ENCODE measurements at regions not wholly inside any gene's neighbourhood (a gene's known extent, or its start where the extent isn't known, plus 50 kb on each side); places are given as distances from the start of the nearest gene placed in this dataset.
"Not testable (repeated sequence)": the region's sequence is repeated elsewhere in the genome, so short reads cannot be mapped to it uniquely, and the experiment has no call there.

DNA sequence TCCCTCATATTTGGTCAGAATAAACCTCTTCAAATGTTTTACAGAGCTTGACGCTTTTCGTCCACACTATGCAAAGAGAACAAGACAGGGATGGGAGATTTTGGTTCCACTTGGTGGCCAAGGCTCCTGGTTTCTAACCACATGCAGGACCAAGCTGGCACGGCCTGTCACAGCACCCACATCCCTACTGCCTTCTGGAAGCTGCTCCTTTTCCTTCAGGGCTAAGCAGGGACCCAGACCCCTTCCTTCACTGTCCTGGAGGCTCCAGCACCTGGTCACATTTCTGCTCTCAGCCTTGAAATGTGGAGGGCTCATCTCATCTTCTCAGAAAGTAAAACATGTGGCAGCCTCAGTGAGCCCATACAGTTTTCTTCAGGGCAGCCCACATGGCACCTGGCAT, 50.4 kb upstream of the ARHGEF7 start:
- DNase-seq (ENCODE audit: low read depth in 2 of 2), result no peak

DNA sequence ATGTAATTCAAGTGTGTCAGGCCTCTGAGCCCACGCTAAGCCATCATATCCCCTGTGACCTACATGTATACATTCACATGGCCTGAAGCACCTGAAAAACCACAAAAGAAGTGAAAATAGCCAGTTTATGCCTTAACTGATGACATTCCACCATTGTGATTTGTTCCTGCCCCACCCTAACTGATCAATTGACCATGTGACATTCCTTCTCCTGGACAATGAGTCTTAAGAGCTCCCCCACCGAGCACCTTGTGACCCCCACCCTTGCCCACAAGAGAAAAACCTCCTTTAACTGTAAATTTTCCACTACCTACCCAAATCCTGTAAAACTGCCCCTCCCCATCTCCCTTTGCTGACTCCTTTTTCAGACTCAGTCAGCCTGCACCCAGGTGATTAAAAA, 52.1 kb upstream of the ARHGEF7 start:
- no peak for DNase-seq (ENCODE audit: low read depth in 2 of 2)

DNA sequence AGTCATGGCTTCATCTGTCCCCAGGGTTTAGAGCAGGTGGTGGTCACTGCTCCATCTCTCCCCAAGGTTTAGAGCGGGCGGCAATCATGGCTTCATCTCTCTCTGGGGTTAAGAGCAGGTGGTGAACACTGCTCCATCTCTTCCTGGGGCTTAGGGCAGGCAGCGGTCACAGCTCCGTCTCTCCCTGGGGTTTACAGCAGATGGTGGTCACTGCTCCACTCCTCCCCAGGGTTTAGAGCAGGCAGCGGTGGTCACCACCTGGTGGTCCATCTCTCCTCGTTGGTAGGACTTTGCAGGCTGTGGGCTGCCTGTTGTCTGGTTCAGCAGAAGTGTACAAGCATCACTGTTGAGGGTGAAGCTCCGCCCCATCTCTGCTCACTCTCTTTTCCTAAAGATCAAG, 52.8 kb upstream of the ARHGEF7 start:
- no peak for DNase-seq (ENCODE audit: low read depth in 2 of 2)

DNA sequence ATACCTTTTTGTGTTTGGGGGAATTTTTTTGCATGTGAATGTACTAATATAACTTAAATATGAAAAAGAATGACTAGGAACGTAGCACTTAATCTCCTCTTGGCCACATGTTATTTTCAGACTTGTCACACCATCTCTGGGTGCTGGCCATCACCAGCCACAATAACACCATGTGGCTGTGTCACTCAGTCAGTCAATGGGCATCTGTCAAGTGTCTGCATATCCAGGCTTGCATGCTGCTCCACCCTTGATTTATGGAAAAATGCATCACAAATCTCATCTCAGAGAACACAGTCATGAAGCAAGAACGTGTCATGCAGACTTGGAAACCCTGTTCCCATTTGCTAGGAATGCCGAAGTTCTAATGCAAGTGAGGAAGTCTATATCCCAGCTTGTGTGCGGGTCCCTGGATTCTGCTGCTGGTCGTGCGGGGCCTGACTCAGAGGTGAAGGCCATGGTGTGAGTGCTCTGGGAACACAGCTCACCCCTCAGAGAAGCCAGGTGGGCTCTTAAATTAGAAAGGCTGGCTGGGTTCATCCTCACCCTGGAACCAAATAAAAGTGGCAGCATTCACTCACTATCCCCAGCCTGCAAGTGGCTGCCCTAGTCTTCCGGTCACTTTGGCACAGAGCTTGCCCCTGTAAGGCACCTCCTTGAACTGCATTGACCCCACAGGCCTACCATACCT, 53.6 kb upstream of the ARHGEF7 start:
- DNase-seq (ENCODE audit: low read depth in 2 of 2), result no peak

DNA sequence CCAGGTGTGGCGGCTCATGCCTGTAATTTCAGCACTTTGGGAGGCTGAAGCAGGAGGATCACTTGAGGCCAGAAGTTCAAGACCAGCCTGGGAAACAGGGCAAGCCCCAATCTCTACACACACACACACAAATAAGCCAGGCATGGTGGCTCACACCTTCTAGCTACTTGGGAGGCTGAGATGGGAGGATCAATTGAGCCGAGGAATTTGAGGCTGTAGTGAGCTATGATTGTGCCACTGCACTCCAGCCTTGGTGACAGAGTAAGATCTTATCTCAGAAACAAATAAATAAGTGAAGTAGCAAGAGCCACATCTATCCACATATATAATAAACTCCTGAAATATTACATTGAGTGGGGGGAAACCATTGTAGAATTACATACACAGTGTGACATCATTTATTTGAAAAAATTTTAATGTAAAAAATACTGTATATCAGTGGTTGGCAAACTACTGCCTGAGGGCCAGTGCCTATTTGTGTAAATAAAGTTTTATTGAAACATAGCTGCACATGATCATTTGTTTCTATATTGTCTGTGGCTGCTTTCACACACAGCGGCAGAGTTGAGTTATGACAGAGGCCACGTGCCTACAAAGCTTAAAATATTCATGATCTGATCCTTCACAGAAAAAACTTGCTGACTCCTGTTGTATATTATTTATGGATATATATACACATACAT, 54.7 kb upstream of the ARHGEF7 start:
- no peak for DNase-seq (ENCODE audit: low read depth in 2 of 2)

DNA sequence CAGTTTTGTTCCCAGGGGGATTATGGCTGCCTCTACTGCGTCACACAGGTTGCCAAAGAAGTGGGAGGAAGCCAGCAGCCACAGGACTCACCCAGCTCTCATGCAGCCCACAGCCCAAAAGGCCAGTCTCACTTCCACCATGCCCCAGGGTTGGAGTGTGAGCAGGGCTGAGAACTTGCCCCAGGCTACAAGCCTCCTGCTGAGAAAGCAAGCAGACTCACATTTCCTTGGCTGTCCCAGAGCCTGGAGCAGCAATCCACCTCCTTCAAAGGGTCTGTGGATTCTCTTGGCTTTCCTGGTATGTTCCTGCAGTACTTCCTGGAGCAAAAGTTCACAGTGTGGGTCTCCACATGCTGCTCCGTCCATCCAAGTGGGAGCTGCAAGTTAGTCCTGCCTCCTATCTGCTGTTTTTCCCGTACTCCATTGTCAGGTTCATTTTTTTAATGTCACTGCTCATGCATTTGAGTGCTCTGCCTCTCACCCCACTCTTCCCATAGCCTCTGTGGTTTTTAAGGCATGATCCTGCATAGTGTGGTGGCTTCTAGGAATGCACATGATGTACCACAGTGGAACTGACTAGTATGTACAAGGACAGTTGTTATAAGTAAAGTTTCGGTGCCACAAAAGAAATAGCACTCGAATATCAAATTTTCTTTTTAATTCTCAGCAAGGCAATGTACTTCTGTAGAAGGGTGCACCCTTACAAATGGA, 56.2 kb upstream of the ARHGEF7 start:
- DNase-seq (ENCODE audit: low read depth in 2 of 2), result no peak

GRCh38 chr13:111058339-111058738, 56.8 kb upstream of the ARHGEF7 start:
- DNase-seq (ENCODE audit: low read depth in 2 of 2), result not testable (repeated sequence)

- DNase-seq (ENCODE audit: low read depth in 2 of 2), result not testable (repeated sequence)
These were observed 63.3 kb upstream of the ARHGEF7 start for GRCh38 chr13:111051726-111052232.

DNA sequence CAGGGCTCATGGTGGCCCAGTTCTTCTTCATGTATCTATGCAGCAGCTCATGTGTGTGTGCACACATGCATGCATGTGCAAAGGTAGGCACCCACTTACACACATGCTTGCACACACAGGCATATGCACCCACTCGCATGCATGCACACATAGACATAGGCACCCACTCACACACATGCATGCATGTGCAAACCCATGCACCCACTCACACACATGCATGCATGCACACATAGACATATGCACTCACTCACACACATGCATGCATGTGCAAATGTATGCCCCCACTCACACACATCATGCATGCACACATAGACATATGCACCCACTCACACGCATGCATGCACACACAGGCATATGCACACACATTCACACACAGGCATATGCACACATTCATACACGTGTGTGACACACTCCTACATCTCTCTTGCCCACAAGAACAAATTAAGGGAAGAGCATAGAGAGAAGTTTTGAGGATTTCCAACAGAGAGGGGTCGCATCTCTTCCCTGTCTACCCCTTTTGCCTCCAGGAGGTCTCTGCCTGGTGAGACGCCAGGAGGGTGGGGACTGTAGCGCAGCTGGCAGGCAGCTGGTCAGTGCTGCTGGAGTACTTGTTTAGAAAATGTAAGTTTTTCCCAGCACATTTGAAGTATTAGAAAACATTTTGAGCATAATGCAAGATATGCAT, 63.9 kb upstream of the ARHGEF7 start:
- DNase-seq (ENCODE audit: low read depth in 2 of 2), result no peak

DNA sequence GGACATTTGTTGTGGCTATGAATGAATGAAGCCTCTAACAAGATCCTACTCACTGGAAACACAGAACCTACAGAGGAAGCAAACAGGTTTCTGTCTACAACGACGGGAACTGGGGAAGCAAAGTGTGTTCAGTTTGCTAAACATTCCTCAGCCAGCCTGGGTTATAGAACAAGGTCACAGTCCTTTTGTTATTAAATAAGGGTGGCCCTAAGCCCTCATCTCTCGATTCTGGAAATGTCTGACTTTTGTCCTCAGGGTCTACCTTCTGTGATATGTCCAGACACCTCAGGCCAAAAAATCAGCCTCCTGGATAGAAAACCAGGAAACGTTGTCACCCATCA, 64.6 kb upstream of the ARHGEF7 start:
- DNase-seq (ENCODE audit: low read depth in 2 of 2), result no peak

GRCh38 chr13:111049791-111050538, 65.1 kb upstream of the ARHGEF7 start:
- DNase-seq (ENCODE audit: low read depth in 2 of 2), result no peak

DNA sequence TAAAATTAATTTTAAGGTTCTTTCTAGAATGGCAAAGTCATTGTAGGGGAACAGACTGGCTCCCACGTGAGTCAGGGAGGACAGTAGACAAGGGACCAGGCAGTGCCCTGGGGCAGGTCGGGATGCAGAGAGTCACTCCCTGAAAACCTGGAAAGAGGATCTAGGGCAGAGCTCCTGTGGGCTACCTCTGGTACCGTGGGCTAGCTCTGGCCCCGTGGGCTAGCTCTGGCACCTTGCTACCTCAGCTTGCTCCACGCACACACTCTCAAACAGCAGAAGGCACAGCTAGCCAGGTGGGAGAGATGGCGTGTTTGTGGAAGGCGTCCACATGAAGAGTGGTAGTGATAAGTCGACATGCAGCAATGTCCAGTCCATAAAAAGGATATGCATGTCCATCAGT, 66.7 kb upstream of the ARHGEF7 start:
- no peak for DNase-seq (ENCODE audit: low read depth in 2 of 2)

DNA sequence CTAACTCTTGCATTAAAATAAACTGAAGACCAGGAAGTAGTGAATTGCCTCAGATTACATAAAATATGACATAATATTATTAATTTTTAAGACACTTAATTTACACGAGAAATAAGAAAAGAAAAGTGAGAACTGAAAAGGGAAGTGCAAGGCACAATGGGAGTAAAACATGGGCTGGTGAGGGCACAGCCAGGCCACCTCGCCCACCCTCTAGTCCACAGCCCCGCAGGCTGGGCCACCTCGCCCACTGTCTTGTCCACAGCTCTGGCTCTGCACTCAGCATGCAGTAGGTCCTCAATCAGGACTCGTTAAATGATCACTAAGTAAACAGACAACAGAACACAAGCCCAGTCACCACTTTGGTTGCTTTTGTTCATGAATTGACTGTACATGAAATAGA, 67.8 kb upstream of the ARHGEF7 start:
- no peak for DNase-seq (ENCODE audit: low read depth in 2 of 2)

DNA sequence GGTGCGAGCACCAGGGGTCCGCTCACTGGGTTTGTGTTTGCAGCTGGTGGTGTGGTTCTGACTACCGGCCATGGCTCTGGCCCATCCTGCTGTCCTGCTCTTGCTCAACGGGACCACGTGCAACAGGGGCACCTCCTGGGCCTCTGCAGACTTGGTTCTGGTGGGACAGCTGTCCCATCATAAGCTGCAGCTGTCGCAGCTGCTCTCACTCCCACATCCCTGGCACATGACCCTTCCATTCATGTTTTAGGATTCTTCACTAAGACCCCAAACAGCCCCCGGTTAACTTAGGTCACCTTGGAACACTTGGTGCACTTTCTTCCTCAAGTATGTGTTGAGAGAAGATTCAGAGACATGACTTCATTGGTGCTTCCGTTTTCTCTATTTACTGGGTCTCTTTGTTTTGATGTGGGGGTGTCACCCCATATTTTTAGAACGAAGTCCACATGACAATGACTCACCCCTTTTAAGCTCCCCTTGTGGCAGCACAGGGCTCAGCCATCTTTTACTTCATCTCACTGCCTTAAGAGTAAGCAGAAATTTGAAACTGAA, 68.4 kb upstream of the ARHGEF7 start:
- DNase-seq (ENCODE audit: low read depth in 2 of 2), result no peak

- no peak for DNase-seq (ENCODE audit: low read depth in 2 of 2)
These were observed 69.9 kb upstream of the ARHGEF7 start for GRCh38 chr13:111045170-111045569.

- no peak for DNase-seq (ENCODE audit: low read depth in 2 of 2)
These were observed 70.9 kb upstream of the ARHGEF7 start for GRCh38 chr13:111044087-111044830.

- no peak for DNase-seq (ENCODE audit: low read depth in 2 of 2)
These were observed 71.5 kb upstream of the ARHGEF7 start for GRCh38 chr13:111043575-111043982.

GRCh38 chr13:111042661-111043226, 72.4 kb upstream of the ARHGEF7 start:
- DNase-seq (ENCODE audit: low read depth in 2 of 2), result no peak

DNA sequence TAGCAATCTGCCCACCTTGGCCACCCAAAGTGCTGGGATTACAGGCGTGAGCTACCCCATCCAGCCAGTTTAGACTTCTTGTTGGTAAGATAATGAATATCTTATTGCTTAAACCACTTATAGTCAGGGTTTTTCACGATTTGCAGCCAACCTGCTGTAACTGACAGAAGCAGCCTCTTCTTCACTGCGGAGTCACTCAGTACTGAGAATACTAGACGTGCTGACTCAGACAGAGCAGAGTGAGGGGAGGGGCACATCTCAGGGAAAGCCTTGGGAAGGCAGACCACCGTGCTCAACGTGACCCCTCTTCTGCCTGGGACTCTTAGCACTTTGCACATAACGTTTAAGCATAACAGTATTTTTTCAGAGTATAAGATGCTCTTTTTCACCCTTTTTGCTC, 74.3 kb upstream of the ARHGEF7 start:
- no peak for DNase-seq (ENCODE audit: low read depth in 2 of 2)

DNA sequence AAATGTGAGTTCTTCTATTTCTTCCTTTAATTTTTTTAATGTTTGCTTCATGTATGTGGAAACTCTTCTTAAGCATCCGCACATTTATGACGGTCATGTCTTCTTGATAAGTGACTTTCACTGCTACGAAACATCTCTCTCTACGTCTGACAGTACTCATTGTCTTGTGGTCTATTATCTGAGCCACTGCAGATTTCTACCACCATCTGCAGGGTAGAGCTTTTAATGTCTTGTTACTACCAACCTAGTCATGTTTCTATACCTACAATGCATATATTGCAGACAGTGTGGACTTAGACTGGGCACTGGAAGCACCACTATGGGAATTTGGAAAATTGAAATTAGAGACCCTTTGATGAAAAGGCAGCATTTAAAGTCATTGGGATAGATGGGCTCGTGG, 75.4 kb upstream of the ARHGEF7 start:
- DNase-seq (ENCODE audit: low read depth in 2 of 2), result no peak
